Activated CD4-positive, alpha-beta T cell treated with anti-CD3 and anti-CD28 coated beads, Interleukin-2, amount 50 U/mL, for 48 hours (primary cell): ENCODE measurements at regions not wholly inside any gene's neighbourhood (a gene's known extent, or its start where the extent isn't known, plus 50 kb on each side); places are given as distances from the start of the nearest gene placed in this dataset.
A peak's percentile ranks its signal among the peaks of the same experiment; 100 is the strongest.

Experiments used
- DNase-seq, 2 experiments: peaks; one replicate each; pipeline ENCODE4 v3.0.0-alpha.2; 2020

DNA sequence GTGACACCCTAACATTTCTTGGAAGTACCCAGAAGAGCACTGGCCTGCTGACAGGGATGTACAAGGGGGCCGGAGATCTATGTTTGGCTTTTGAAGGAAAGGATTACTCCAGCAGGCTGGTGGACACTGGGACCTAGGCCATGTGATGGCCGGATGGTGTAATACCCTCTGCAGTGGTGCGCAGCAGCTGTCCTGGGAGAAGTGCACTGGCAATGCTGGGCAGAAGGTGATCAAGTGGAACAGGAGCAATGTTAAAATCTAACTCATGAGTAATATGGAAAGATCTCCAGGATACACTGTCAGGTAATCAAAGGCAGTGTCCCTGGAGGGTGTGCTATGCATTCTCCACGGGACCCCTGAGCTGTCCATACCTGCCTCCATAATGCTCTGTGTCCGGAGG is 71.2 kb upstream of the POMGNT2 start:
- no peak for DNase-seq

DNA sequence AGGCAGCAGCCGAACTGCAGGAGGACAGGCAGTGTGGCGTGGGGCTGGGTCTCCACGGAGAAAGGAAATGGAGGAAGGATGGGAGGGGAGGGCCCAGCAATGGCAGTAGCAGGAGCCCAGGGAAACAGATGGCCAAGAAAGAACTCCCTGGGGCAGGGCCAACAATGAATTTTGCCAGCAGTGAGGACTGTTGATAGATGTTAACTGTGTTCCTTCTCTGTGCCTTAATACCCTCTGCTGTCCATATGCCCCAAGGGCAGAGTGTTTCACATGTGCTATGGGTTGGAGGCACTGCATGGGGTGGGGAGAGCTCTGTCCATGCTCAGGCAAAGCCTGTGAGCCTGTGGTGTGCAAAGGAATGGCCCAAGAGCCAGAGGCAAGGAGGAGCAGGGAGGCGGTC is 70.8 kb upstream of the POMGNT2 start:
- no peak for DNase-seq

DNA sequence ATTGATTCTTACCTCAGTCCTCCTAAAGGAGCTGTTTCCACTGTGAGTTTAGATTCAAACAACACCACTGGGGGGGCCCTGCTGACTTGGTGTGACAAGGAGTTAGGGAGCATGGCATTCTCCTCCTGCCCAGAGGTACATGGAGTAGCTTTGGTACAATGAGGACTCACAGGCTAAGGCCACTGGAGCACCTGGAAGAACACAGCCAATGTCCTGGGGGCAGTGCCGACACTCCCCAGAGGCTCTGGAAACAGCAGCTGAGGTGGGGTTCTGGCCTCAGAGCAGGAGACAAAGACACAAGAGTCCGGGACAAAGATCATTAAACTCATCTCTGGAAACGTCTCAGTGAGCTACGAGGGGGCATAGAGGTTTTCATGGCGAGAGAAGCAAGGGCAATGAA is 69.7 kb upstream of the POMGNT2 start:
- no peak for DNase-seq

DNA sequence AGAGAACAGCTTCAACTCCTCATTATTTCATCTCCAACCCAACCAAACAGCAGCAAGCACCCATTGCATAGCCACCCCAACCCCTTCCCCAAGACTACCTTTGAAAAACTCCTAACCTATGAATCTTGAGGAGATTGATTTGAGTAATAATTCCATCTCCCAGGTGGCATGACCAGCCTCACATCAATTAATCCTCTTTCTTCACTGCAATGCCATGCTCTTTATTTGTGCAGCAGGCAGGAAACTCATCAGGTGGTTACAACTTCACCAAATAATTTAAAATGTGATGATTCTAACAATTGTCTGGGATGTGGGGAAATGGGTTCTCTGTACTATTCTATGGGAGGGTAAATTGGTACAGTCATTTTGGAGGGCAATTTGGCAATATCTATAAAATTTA is 68.1 kb upstream of the POMGNT2 start:
- no peak for DNase-seq

DNA sequence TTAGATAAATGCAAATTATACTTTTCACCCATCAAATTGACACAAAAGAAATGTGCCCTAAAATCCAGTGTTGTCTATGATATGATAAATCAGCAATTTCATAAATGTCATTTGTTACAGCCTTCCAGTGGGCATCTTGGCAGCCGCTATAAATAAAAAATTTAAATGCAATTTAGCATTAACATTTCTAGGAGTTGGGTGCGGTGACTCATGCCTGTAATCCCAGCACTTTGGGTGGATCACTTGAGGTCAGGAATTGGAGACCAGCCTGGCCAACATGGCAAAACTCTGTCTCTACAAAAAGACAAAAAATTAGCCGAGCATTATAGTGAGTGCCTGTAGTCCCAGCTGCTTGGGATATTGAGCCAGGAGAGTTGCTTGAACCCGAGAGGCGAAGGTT is 65.9 kb upstream of the POMGNT2 start:
- DNase-seq: no peak

DNA sequence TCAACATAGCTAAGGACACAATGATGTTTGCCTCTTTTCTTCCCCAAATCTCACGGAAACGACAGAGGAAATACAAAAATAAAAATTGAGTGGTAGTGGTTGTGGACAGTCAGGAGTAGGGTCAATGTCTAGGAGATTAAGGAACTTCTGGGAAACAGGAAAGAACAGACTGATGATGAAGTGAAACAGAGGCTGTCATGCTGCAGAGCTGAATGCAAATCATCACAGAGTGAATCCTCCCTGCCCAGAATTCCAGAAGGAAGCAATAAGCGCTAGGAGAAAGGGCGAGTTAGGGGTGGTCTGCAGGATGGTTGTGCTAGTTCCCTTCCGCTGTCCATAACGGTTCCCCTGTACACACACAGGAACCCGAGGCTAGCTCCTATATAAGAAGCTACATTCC is 64.7 kb upstream of the POMGNT2 start:
- no peak for DNase-seq

DNA sequence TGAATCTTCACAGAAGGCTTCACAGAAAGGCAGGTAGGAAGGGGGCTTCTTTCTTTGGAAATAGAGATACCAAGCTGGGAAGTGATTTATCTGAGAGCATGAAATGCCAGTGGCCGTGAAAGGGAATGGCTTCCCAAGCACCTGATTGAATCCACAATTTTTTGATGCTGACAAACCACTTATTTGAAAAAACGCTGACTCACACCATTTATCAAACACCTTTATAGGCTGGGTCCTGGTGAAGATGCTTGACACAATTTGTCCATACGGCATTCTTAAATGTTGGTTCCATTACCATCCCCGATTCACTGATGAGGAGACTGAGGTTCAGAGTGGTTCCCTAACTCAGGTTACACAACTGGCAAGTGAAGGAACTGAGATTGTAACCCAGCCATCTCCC is 64.1 kb upstream of the POMGNT2 start:
- no peak for DNase-seq

DNA sequence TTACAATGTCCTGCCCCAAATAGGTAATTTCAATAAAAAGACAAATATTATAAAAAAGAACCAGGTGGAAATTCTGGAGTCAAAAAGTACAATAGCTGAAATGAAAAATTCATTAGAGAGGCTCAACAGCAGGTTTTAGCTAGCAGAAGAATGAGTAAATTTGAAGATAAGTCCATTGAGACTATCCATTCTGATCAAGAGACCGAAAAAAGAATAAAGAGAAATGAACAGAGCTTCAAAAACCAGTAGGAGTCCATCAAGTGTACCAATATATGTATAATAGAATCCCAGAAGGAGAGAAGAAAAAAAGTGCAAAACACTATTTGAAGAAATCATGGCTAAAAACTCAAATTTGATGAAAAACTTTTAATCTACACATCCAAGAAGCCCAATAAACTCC is 60.5 kb upstream of the POMGNT2 start:
- DNase-seq: no peak

DNA sequence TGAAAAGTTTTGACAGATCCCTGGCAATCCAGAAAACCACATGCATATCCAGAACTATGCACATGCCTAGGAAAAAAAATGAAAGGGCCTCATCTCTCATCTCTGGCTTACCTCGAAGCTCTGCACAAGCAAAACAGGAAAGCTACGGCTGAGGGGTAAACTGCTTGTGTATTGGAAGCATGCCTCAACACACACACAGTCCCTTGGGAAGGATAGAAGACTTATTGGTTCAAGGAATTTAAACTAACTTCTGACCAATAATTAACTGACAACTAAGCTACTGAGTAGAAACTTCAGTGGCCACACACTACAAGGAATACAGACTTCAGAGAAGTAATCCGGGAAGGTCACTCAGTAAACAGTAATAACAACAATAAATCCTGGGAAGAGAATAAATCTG is 59.9 kb upstream of the POMGNT2 start:
- DNase-seq: no peak

DNA sequence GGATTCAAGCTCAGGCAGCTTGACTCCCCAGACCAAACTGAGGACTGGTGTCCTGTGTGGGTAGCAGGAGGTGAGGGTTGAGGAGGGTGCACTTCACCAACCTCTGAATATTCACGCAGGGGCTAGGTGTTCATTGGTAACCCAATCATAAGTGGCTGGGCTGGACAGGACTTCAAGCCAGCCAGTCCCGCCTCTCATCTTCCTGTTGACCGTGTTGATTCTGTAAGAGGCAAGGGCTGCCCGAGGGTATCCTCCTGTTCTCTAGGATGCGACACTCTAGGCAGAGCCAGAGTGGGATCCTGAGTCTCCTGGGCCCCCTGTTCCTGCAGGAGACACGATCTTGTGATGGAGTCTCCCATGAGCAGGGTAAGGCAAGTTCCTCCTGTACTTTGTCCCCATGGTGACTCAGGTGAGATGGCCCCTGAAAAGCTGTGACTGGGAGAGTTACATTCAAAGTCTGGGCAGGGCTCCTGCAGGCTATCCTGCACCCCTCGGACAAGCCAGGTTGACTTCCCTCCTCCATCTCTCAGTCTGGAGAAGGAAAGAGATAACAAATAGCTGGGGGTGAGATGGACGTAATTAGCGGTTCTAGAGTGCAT is 58.1 kb upstream of the POMGNT2 start:
- no peak for DNase-seq

DNA sequence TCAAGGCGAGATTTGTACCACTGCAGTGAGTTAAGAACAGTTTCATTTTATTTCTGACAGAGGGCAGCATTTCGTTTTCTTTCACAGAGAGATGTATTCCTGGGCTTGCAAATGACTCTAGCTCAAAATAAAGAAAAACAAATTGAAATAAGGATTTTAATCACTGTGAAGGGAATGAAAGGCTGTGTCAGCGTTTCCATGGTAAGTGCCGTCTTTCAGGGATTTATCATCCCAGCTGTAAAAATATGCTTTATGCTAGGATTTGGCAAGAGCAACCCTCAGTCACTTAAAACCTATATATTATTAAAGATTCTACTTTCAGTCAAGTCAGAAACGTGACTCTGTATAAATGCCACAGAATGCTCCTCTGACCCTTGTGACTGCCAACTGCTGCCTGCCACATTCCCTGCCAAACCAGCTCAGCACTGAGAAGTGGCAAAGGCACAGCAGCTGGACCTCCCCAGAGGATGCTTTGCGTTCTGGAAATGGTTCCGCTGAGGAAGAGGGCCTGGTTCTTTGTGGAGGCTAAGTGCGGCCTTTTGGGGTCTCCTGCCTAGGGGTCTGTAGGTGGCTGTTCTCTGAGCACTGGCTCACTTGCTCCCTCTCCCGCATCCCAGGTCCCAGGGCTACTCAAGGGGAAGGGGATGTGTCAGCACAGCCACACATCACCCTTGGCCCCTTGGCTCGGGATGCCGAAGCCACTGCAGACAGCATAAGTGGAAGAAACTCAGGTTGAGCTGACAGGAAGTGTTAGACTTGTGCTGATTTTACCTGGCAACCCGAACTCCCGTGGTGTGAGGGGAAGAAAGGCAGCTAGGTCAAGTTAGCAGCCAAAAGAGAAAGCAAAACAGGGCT is 56.6 kb upstream of the POMGNT2 start:
- DNase-seq: peak; percentile 17 to 33

DNA sequence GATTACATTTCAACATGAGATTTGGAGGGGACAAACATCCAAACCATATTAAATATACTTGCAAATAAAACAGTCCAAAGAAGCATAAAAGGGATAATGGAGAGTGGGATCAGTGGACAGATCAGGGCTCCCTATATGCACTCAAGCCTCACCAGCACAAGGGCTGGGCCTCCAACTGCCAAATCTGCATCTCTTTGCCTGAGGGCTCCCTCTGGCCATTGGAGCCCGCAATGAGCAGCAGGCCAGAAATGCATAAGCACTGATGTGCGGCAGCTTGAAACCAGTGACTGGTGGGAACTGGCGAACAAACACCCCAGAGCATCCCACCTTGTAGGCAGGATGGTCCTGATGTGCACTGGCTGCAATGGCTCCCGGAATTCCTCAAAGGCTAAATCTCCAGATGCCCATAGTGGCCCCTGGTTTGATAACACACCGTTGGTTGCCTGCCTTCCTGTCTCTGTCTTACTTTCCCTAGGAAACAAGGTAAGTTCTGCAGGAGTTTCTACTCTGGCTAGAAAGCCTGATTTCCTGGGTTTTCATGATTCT is 55.9 kb upstream of the POMGNT2 start:
- no peak for DNase-seq

DNA sequence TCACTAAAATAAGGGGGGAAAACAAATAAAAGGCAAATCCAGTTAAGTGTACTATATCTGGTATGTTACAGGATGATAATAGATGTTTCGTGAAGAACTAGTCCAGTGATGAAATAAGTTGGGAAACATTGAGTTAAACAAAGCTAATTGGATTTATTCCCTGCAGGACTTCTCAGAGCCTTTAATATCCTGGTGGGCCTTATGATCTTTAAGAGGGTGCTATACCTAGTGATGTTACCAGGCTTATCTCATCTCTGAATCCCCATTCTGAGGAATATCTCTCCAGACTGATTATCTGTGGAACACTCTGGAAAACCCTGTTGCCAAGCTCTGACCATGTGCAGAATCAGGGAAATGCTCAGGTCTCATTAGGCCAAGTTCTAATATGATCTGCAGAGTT is 54.8 kb upstream of the POMGNT2 start:
- no peak for DNase-seq

DNA sequence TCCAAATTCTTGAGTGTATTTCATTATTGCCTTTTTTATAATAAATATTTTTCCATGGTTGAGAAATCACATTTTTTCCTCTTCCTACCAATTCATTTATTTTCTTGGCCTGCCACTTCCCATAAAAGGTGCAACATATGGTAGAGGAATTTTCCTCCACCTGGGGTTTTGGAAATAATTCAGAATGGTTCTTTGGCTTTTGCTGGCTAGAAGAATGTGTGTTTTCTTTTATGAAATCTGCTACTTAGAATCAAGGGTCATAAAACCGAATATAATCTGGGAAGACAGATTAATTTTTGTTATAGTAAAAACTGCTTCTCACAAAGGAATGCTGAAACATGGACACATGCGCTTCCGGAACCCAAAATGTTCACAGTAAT is 54.0 kb upstream of the POMGNT2 start:
- DNase-seq: no peak

DNA sequence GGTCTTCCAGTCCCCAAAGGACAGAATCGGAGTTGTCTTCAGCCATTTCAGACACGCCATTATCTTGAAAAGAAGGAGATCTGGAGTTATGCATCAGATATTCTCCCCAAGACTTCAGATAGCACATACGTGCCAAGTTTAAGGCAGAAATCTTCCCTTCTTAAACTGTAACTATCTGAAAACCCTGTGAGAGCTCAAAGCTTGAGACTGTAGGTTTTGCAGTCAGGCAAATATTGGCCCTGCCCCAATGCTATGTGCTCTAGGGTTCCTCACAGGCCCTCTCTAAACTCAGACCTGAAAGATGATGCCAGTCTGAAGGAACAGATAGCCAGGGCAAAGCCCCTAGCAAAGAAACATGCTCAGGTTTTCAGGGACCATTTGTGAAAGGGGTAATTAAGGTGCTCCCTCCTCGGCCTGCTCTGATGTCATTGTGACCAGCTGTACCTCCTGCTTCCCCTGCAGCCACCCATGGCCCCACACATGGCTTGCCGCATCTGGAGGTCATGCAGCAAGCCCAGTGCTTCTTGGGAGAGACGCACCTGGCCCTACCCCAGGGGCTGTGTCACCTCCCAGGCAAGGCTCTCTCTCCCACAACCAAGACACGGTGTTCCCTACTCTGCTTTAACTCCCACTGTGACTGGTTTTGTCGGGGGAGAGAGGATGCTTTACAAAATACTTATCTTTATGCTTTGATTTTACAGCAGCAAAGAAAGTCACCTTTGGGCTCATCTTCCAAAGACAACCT is 53.4 kb upstream of the POMGNT2 start:
- DNase-seq: no peak

DNA sequence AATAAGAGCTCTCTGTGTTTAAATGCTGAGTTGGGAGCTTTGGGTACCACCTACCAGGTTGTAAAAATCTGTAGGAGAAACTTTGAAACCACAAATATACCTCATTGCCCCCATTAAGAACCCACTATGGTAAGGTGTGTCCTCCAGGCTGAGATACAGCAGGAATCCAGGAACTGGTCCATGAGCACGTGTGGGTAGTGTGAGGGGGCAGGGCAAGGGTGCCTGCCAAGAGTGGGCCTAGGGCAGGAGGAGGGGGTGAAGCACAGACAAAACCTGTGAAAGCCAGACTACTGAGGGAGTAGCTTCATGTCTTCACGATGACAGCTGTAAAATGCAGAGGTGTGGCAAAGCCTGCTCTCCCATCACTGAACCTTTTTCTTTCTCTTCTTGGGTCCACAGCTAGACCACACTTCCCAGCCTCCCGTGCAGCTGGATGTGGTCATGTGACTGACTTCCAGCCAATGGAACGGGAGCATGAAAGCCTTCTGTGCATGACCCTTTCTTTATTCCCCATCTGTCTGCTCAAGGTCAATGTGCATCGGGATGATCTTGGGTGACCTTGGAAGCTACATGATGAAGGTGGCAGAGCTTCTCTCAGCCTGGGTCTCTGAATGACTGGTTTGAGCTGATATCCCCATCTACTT is 51.1 kb upstream of the POMGNT2 start:
- no peak for DNase-seq

DNA sequence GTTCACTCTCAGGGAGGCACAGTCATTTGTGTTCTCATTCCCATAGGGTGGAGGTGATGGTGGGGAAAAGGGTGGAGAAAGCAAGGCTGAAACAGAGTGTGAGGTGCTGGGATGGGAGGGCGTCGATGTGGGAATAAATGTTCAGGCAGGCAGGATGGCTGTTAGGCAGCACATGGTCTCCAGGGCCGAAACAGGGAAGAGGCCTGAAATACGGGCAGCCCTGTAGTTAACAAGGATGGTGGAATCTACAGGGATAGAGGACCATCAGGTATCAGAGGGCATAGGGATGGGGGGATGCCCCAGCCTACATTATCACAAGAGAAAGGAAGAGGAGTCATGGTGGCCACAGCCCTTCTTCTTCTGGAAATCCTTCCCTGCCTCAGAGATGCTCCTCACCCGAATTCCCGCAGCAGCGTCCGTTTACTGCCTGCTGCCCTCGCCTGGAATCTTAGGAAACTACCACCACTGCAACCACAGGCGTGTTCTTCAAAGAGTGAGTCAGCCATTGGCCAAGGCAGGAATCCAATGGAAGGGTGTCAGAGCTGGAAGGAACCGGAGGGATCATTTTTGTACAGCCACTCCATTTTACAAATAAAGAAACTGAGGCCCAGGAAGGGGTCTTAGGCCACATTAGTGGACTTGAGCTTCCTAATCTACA is 49.7 kb upstream of the POMGNT2 start:
- no peak for DNase-seq
